ENCODE measurements at regions not wholly inside any gene's neighbourhood (a gene's known extent, or its start where the extent isn't known, plus 50 kb on each side); places are given as distances from the start of the nearest gene placed in this dataset.

- no peak overlapping the region for H2BK5ac ChIP-seq (ENCODE audit: low read depth, low read length, poor library complexity)
- no peak overlapping the region for H4K12ac ChIP-seq (ENCODE audit: low read depth, low read length)
- no peak overlapping the region for H3K9ac ChIP-seq (ENCODE audit: low read length)
- DNase-seq, result no peak
- no peak overlapping the region for H4K91ac ChIP-seq (ENCODE audit: low read depth, low read length)
- H2AK5ac ChIP-seq (ENCODE audit: low read length), result no peak overlapping the region
- H2AFZ ChIP-seq (ENCODE audit: insufficient read depth, low read length, poor library complexity), result no peak overlapping the region
- H3K4me1 ChIP-seq (ENCODE audit: control insufficient read depth in 1 of 2, insufficient read depth in 2 of 2, low read length in 2 of 2), result no peaks in the 10 kb centered on the region
- H3K4me3 ChIP-seq (ENCODE audit: low read depth, low read length), result no peak overlapping the region
- H2BK12ac ChIP-seq (ENCODE audit: low read length), result no peak overlapping the region
- no peaks in the 10 kb centered on the region for H3K27me3 ChIP-seq (ENCODE audit: insufficient read depth, low read length)
- H4K8ac ChIP-seq (ENCODE audit: low read depth, low read length), result no peak overlapping the region
- H3K79me1 ChIP-seq (ENCODE audit: low read length), result no peaks in the 10 kb centered on the region
- H3K9me3 ChIP-seq (ENCODE audit: insufficient read depth, low read depth, low read length), result peaks cover 2% of the 10 kb centered on the region
- no peak overlapping the region for H2BK120ac ChIP-seq (ENCODE audit: insufficient read depth, low read length, poor library complexity)
- no peak overlapping the region for H3K4me2 ChIP-seq (ENCODE audit: low read length)
- H3K27ac ChIP-seq (ENCODE audit: low read depth, low read length), result no peak overlapping the region
- no peak overlapping the region for H3K4ac ChIP-seq (ENCODE audit: low read depth, low read length)
- no peak overlapping the region for H3K14ac ChIP-seq (ENCODE audit: low read length)
- H3K79me2 ChIP-seq (ENCODE audit: control insufficient read depth, insufficient read depth, low read length, poor library complexity), result no peaks in the 10 kb centered on the region
- no peak overlapping the region for H3K23ac ChIP-seq (ENCODE audit: low read length)
- H3K18ac ChIP-seq (ENCODE audit: low read length), result no peak overlapping the region
- H3K36me3 ChIP-seq (ENCODE audit: control insufficient read depth in 1 of 2, insufficient read depth in 2 of 2, low read length in 2 of 2), result no peaks in the 10 kb centered on the region
Observed at GRCh38 chr4:18134111-18134510, 112.6 kb upstream of the LCORL start.

GRCh38 chr4:18130256-18130655 lies 108.7 kb upstream of the LCORL start:
- H3K27me3 ChIP-seq (ENCODE audit: insufficient read depth, low read length), result no peaks in the 10 kb centered on the region
- no peaks in the 10 kb centered on the region for H3K36me3 ChIP-seq (ENCODE audit: control insufficient read depth in 1 of 2, insufficient read depth in 2 of 2, low read length in 2 of 2)
- no peaks in the 10 kb centered on the region for H3K79me2 ChIP-seq (ENCODE audit: control insufficient read depth, insufficient read depth, low read length, poor library complexity)
- no peaks in the 10 kb centered on the region for H3K79me1 ChIP-seq (ENCODE audit: low read length)
- H3K18ac ChIP-seq (ENCODE audit: low read length), result no peak overlapping the region
- H3K4me2 ChIP-seq (ENCODE audit: low read length), result no peak overlapping the region
- no peak overlapping the region for H3K4ac ChIP-seq (ENCODE audit: low read depth, low read length)
- no peak overlapping the region for H2BK120ac ChIP-seq (ENCODE audit: insufficient read depth, low read length, poor library complexity)
- H2BK12ac ChIP-seq (ENCODE audit: low read length), result no peak overlapping the region
- peaks cover 0 to 3% of the 10 kb centered on the region in 2 experiments for H3K4me1 ChIP-seq (ENCODE audit: control insufficient read depth in 1 of 2, insufficient read depth in 2 of 2, low read length in 2 of 2)
- H2AFZ ChIP-seq (ENCODE audit: insufficient read depth, low read length, poor library complexity), result no peak overlapping the region
- no peak overlapping the region for H3K23ac ChIP-seq (ENCODE audit: low read length)
- no peak overlapping the region for H3K27ac ChIP-seq (ENCODE audit: low read depth, low read length)
- H2BK5ac ChIP-seq (ENCODE audit: low read depth, low read length, poor library complexity), result no peak overlapping the region
- H3K4me3 ChIP-seq (ENCODE audit: low read depth, low read length), result no peak overlapping the region
- H3K9me3 ChIP-seq (ENCODE audit: insufficient read depth, low read depth, low read length), result no peaks in the 10 kb centered on the region
- H3K9ac ChIP-seq (ENCODE audit: low read length), result no peak overlapping the region
- H4K91ac ChIP-seq (ENCODE audit: low read depth, low read length), result no peak overlapping the region
- no peak for DNase-seq
- no CpG with 5 or more reads among the region's 3 CpGs for WGBS (ENCODE audit: extremely low coverage, insufficient coverage, insufficient read length)
- H4K8ac ChIP-seq (ENCODE audit: low read depth, low read length), result no peak overlapping the region
- H4K12ac ChIP-seq (ENCODE audit: low read depth, low read length), result no peak overlapping the region
- H3K14ac ChIP-seq (ENCODE audit: low read length), result no peak overlapping the region
- no peak overlapping the region for H2AK5ac ChIP-seq (ENCODE audit: low read length)

GRCh38 chr4:18128241-18128640 lies 106.7 kb upstream of the LCORL start:
- no peak overlapping the region for H3K18ac ChIP-seq (ENCODE audit: low read length)
- no peak overlapping the region for H3K23ac ChIP-seq (ENCODE audit: low read length)
- no peak overlapping the region for H3K4me2 ChIP-seq (ENCODE audit: low read length)
- no peak overlapping the region for H3K9ac ChIP-seq (ENCODE audit: low read length)
- no peaks in the 10 kb centered on the region for H3K79me2 ChIP-seq (ENCODE audit: control insufficient read depth, insufficient read depth, low read length, poor library complexity)
- no peak overlapping the region for H2AFZ ChIP-seq (ENCODE audit: insufficient read depth, low read length, poor library complexity)
- no peaks in the 10 kb centered on the region for H3K36me3 ChIP-seq (ENCODE audit: control insufficient read depth in 1 of 2, insufficient read depth in 2 of 2, low read length in 2 of 2)
- no peak overlapping the region for H2BK5ac ChIP-seq (ENCODE audit: low read depth, low read length, poor library complexity)
- no peak overlapping the region for H2BK12ac ChIP-seq (ENCODE audit: low read length)
- H3K4me3 ChIP-seq (ENCODE audit: low read depth, low read length), result no peak overlapping the region
- no peak overlapping the region for H2BK120ac ChIP-seq (ENCODE audit: insufficient read depth, low read length, poor library complexity)
- no peaks in the 10 kb centered on the region for H3K79me1 ChIP-seq (ENCODE audit: low read length)
- H3K14ac ChIP-seq (ENCODE audit: low read length), result no peak overlapping the region
- no peaks in the 10 kb centered on the region for H3K9me3 ChIP-seq (ENCODE audit: insufficient read depth, low read depth, low read length)
- no peak overlapping the region for H4K12ac ChIP-seq (ENCODE audit: low read depth, low read length)
- no peak overlapping the region for H2AK5ac ChIP-seq (ENCODE audit: low read length)
- no peaks in the 10 kb centered on the region for H3K27me3 ChIP-seq (ENCODE audit: insufficient read depth, low read length)
- H4K91ac ChIP-seq (ENCODE audit: low read depth, low read length), result no peak overlapping the region
- H4K8ac ChIP-seq (ENCODE audit: low read depth, low read length), result no peak overlapping the region
- DNase-seq, result no peak
- no peak overlapping the region for H3K4ac ChIP-seq (ENCODE audit: low read depth, low read length)
- no peak overlapping the region for H3K27ac ChIP-seq (ENCODE audit: low read depth, low read length)
- peaks cover 0 to 3% of the 10 kb centered on the region in 2 experiments for H3K4me1 ChIP-seq (ENCODE audit: control insufficient read depth in 1 of 2, insufficient read depth in 2 of 2, low read length in 2 of 2)

GRCh38 chr4:18127030-18127429 lies 105.5 kb upstream of the LCORL start:
- Histone ChIP-seq H3K27me3 (ENCODE audit: insufficient read depth, low read length) (no peaks in the 10 kb centered on the region), H2AFZ (ENCODE audit: insufficient read depth, low read length, poor library complexity) (no peak overlapping the region), H3K4ac (ENCODE audit: low read depth, low read length) (no peak overlapping the region), H3K18ac (ENCODE audit: low read length) (no peak overlapping the region), H2AK5ac (ENCODE audit: low read length) (no peak overlapping the region), H4K12ac (ENCODE audit: low read depth, low read length) (no peak overlapping the region), H2BK120ac (ENCODE audit: insufficient read depth, low read length, poor library complexity) (no peak overlapping the region), H3K14ac (ENCODE audit: low read length) (no peak overlapping the region), H3K79me2 (ENCODE audit: control insufficient read depth, insufficient read depth, low read length, poor library complexity) (no peaks in the 10 kb centered on the region), H3K4me2 (ENCODE audit: low read length) (no peak overlapping the region), H3K36me3 (ENCODE audit: control insufficient read depth in 1 of 2, insufficient read depth in 2 of 2, low read length in 2 of 2) (no peaks in the 10 kb centered on the region), H3K9ac (ENCODE audit: low read length) (no peak overlapping the region), H2BK5ac (ENCODE audit: low read depth, low read length, poor library complexity) (no peak overlapping the region), H2BK12ac (ENCODE audit: low read length) (no peak overlapping the region), H3K9me3 (ENCODE audit: insufficient read depth, low read depth, low read length) (no peaks in the 10 kb centered on the region), H3K4me1 (ENCODE audit: control insufficient read depth in 1 of 2, insufficient read depth in 2 of 2, low read length in 2 of 2) (peaks cover 0 to 3% of the 10 kb centered on the region in 2 experiments), H3K27ac (ENCODE audit: low read depth, low read length) (no peak overlapping the region), H3K23ac (ENCODE audit: low read length) (no peak overlapping the region), H4K91ac (ENCODE audit: low read depth, low read length) (no peak overlapping the region), H4K8ac (ENCODE audit: low read depth, low read length) (no peak overlapping the region), H3K4me3 (ENCODE audit: low read depth, low read length) (no peak overlapping the region), H3K79me1 (ENCODE audit: low read length) (no peaks in the 10 kb centered on the region)
- DNase-seq, result no peak
- no CpG with 5 or more reads among the region's 3 CpGs for WGBS (ENCODE audit: extremely low coverage, insufficient coverage, insufficient read length)
